Uterus (tissue), 2 donors: ENCODE measurements at regions not wholly inside any gene's neighbourhood (a gene's known extent, or its start where the extent isn't known, plus 50 kb on each side); places are given as distances from the start of the nearest gene placed in this dataset.

Experiments
- POLR2A ChIP-seq, 2 donors: fragments of 450-650 bp; IDR thresholded peaks; one replicate each; pipeline ENCODE4 v1.6.1; 2016; ENCODE audit warnings: antibody characterized with exemption in 2 of 2, mild to moderate bottlenecking in 1 of 2, moderate library complexity in 1 of 2
- TF ChIP-seq, protein P1 (sequence below), 4 experiments: fragments of 200-600 bp in 2 of 4; fragments of 450-650 bp in 2 of 4; sonication (generic) in 2 of 4; IDR thresholded peaks; one replicate each; pipeline ENCODE4 v1.5.1; 2016 to 2019; ENCODE audit warnings: antibody characterized with exemption in 4 of 4, mild to moderate bottlenecking in 2 of 4, moderate library complexity in 1 of 4

GRCh38 chr3:59302442-59302841, 252.6 kb upstream of the CFAP20DC start:
- TF ChIP-seq, protein P1, sequence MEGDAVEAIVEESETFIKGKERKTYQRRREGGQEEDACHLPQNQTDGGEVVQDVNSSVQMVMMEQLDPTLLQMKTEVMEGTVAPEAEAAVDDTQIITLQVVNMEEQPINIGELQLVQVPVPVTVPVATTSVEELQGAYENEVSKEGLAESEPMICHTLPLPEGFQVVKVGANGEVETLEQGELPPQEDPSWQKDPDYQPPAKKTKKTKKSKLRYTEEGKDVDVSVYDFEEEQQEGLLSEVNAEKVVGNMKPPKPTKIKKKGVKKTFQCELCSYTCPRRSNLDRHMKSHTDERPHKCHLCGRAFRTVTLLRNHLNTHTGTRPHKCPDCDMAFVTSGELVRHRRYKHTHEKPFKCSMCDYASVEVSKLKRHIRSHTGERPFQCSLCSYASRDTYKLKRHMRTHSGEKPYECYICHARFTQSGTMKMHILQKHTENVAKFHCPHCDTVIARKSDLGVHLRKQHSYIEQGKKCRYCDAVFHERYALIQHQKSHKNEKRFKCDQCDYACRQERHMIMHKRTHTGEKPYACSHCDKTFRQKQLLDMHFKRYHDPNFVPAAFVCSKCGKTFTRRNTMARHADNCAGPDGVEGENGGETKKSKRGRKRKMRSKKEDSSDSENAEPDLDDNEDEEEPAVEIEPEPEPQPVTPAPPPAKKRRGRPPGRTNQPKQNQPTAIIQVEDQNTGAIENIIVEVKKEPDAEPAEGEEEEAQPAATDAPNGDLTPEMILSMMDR (IDR thresholded peaks at IDR 0.05) = no peak
- no peak for TF ChIP-seq POLR2A (IDR thresholded peaks at IDR 0.05)
